HS-27A (cell line): ENCODE measurements at regions not wholly inside any gene's neighbourhood (a gene's known extent, or its start where the extent isn't known, plus 50 kb on each side); places are given as distances from the start of the nearest gene placed in this dataset.
"Not testable (repeated sequence)": the region's sequence is repeated elsewhere in the genome, so short reads cannot be mapped to it uniquely, and the experiment has no call there.

Experiments used
- DNase-seq: peaks from one replicate; pipeline ENCODE4 v3.0.0-alpha.2; 2012; ENCODE audit warnings: low read depth, missing footprints

GRCh38 chr21:39082656-39083376 is 100.4 kb downstream of the PSMG1 start:
- no peak for DNase-seq

- DNase-seq: no peak
Observed at GRCh38 chr21:39080366-39080765, 102.9 kb downstream of the PSMG1 start.

- no peak for DNase-seq
Observed at GRCh38 chr21:39079617-39080016, 103.6 kb downstream of the PSMG1 start.

- DNase-seq: no peak
Observed at GRCh38 chr21:39078322-39079065, 104.8 kb downstream of the PSMG1 start.

- DNase-seq: no peak
Observed at GRCh38 chr21:39077876-39078275, 105.4 kb downstream of the PSMG1 start.

- DNase-seq: no peak
Observed at GRCh38 chr21:39074508-39074907, 108.7 kb downstream of the PSMG1 start.

GRCh38 chr21:39073717-39074116 is 109.5 kb downstream of the PSMG1 start:
- DNase-seq: no peak

- DNase-seq: no peak
Observed at GRCh38 chr21:39073063-39073462, 110.2 kb downstream of the PSMG1 start.

- DNase-seq: no peak
Observed at GRCh38 chr21:39072468-39072867, 110.8 kb downstream of the PSMG1 start.

- DNase-seq: no peak
Observed at GRCh38 chr21:39071623-39072214, 111.5 kb downstream of the PSMG1 start.

GRCh38 chr21:39069856-39070255 is 113.4 kb downstream of the PSMG1 start:
- DNase-seq: not testable (repeated sequence)

- no peak for DNase-seq
Observed at GRCh38 chr21:39066829-39067780, 116.1 kb downstream of the PSMG1 start.

- DNase-seq: no peak
Observed at GRCh38 chr21:39065917-39066316, 117.3 kb downstream of the PSMG1 start.

- DNase-seq: no peak
Observed at GRCh38 chr21:39064325-39065012, 118.8 kb downstream of the PSMG1 start.

- no peak for DNase-seq
Observed at GRCh38 chr21:39063517-39063916, 119.7 kb downstream of the PSMG1 start.

- DNase-seq: no peak
Observed at GRCh38 chr21:39062196-39062595, 121.1 kb downstream of the PSMG1 start.

- no peak for DNase-seq
Observed at GRCh38 chr21:39061766-39062165, 121.5 kb downstream of the PSMG1 start.

- no peak for DNase-seq
Observed at GRCh38 chr21:39060485-39061083, 122.7 kb downstream of the PSMG1 start.

GRCh38 chr21:39057121-39057520 is 126.1 kb downstream of the PSMG1 start:
- no peak for DNase-seq

- no peak for DNase-seq
Observed at GRCh38 chr21:39056636-39057035, 126.6 kb downstream of the PSMG1 start.

GRCh38 chr21:39055167-39055767 is 128.0 kb downstream of the PSMG1 start:
- no peak for DNase-seq
